ENCODE measurements at regions not wholly inside any gene's neighbourhood (a gene's known extent, or its start where the extent isn't known, plus 50 kb on each side); places are given as distances from the start of the nearest gene placed in this dataset.

- peaks cover 5% of the 10 kb centered on the region; the same call in 1 of the 2 replicates for H3K79me2 ChIP-seq (ENCODE audit: control insufficient read depth, insufficient read depth, low read length)
- H3K9ac ChIP-seq (ENCODE audit: control insufficient read depth, insufficient read depth, low read length): 0 out of 2 replicates have a peak overlapping the region, but pooled peaks have one; percentile 30
- intact Hi-C loops (cut with micrococcal nuclease; ENCODE audit: unreplicated experiment): loop anchor here (2.0 to 10.0 kb wide), 3 partner anchors 84 to 248 kb away; no protein-coding TSS in a partner anchor
- H2AFZ ChIP-seq (ENCODE audit: control insufficient read depth, low read depth, low read length): no peak overlapping the region; the same call in 1 of the 2 replicates
- 50% methylated on average over 2 of the region's 2 CpGs for WGBS (ENCODE audit: insufficient coverage, insufficient replicate concordance, low lambda C conversion rate, missing lambda C conversion rate)
- in situ Hi-C loops (cut with MboI): loop anchor here (5.0 kb wide), 2 partner anchors 80 to 155 kb away; no protein-coding TSS in a partner anchor
- no TSS peak for BruUV-seq (replicated peaks)
- H3K4me2 ChIP-seq (ENCODE audit: control insufficient read depth, insufficient read depth): 0 out of 2 replicates have a peak overlapping the region, but pooled peaks have one; percentile 23
- H3K9me3 ChIP-seq (replicated peaks; ENCODE audit: control insufficient read depth, insufficient read depth, low read length): no peaks in the 10 kb centered on the region
- SMC1A ChIA-PET (ENCODE audit: uncharacterized antibody, unreplicated experiment): interaction anchor here (0.6 to 31.5 kb wide), 28 partner anchors 8 to 194 kb away, joined by 3 to 912 read pairs (median 6); no protein-coding TSS in a partner anchor
- H3K36me3 ChIP-seq (ENCODE audit: control insufficient read depth in 2 of 2, insufficient read depth in 2 of 2, low read length in 1 of 2): no peaks in the 10 kb centered on the region
- no peaks in the 10 kb centered on the region for H3K27me3 ChIP-seq (replicated peaks in 1 of 2; ENCODE audit: control insufficient read depth in 2 of 2, insufficient read depth in 2 of 2, low read length in 1 of 2)
- no peak for TF ChIP-seq IKZF2 (IDR thresholded peaks at IDR 0.05)
- TF ChIP-seq LARP7 (IDR thresholded peaks at IDR 0.05): no peak
- TF ChIP-seq CBFB (IDR thresholded peaks at IDR 0.05; ENCODE audit: low read depth): no peak
- TF ChIP-seq ZNF24 (IDR thresholded peaks at IDR 0.05): no peak
- TF ChIP-seq IKZF1 (conservative IDR thresholded peaks at IDR 0.05): no peak
- TF ChIP-seq ESRRA (IDR thresholded peaks at IDR 0.05; ENCODE audit: low read length): no peak
- no peak for TF ChIP-seq DPF2 (IDR thresholded peaks at IDR 0.05)
- no peak for TF ChIP-seq SP1 (IDR thresholded peaks at IDR 0.05; ENCODE audit: low read depth, low read length)
- no peak for TF ChIP-seq CEBPB (IDR thresholded peaks at IDR 0.05; ENCODE audit: borderline replicate concordance in 1 of 2, low read depth in 2 of 2, low read length in 2 of 2)
- TF ChIP-seq MEF2B (IDR thresholded peaks at IDR 0.05; ENCODE audit: partially characterized antibody, poor library complexity, severe bottlenecking): no peak
- no peak for TF ChIP-seq HDAC2 (IDR thresholded peaks at IDR 0.05)
- no peak for TF ChIP-seq POLR2AphosphoS5 (IDR thresholded peaks at IDR 0.05; ENCODE audit: low read length)
- TF ChIP-seq EP300 (IDR thresholded peaks at IDR 0.05; ENCODE audit: borderline replicate concordance in 1 of 2, control insufficient read depth in 1 of 2, low read depth in 2 of 2, low read length in 2 of 2): no peak
- TF ChIP-seq YBX1 (IDR thresholded peaks at IDR 0.05): no peak
- TF ChIP-seq, protein P1, sequence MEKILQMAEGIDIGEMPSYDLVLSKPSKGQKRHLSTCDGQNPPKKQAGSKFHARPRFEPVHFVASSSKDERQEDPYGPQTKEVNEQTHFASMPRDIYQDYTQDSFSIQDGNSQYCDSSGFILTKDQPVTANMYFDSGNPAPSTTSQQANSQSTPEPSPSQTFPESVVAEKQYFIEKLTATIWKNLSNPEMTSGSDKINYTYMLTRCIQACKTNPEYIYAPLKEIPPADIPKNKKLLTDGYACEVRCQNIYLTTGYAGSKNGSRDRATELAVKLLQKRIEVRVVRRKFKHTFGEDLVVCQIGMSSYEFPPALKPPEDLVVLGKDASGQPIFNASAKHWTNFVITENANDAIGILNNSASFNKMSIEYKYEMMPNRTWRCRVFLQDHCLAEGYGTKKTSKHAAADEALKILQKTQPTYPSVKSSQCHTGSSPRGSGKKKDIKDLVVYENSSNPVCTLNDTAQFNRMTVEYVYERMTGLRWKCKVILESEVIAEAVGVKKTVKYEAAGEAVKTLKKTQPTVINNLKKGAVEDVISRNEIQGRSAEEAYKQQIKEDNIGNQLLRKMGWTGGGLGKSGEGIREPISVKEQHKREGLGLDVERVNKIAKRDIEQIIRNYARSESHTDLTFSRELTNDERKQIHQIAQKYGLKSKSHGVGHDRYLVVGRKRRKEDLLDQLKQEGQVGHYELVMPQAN (conservative IDR thresholded peaks at IDR 0.05): no peak
- no peak for TF ChIP-seq RUNX3 (IDR thresholded peaks at IDR 0.05; ENCODE audit: low read length)
- no peak for TF ChIP-seq WRNIP1 (IDR thresholded peaks at IDR 0.05; ENCODE audit: borderline replicate concordance, low read depth, low read length)
- no peak for TF ChIP-seq SIN3A (IDR thresholded peaks at IDR 0.05; ENCODE audit: low read depth, low read length)
- ATAC-seq: no peak
- CTCF ChIA-PET: interaction anchor here (0.7 to 14.5 kb wide), 33 partner anchors 12 to 251 kb away, joined by 3 to 411 read pairs (median 11); no protein-coding TSS in a partner anchor
- H3K4me3 ChIP-seq: no peak overlapping the region
- peaks cover 45% of the 10 kb centered on the region for H3K4me1 ChIP-seq (ENCODE audit: control insufficient read depth, insufficient read depth, low read length)
- POLR2A ChIA-PET: interaction anchor here (0.6 to 33.2 kb wide), 8 partner anchors 10 to 153 kb away, joined by 3 to 875 read pairs (median 7); no protein-coding TSS in a partner anchor
- RAD21 ChIA-PET (ENCODE audit: unreplicated experiment): interaction anchor here (0.6 to 20.7 kb wide), 37 partner anchors 8 to 247 kb away, joined by 3 to 272 read pairs (median 4); no protein-coding TSS in a partner anchor
- no peaks in the 10 kb centered on the region for H4K20me1 ChIP-seq (ENCODE audit: control insufficient read depth, insufficient read depth)
- DNase-seq (ENCODE audit: low read depth, low spot score): no peak
- peak overlapping the region; percentile 24; the same call in 1 of the 2 replicates for H3K27ac ChIP-seq (ENCODE audit: control insufficient read depth, insufficient read depth)
- FAIRE-seq: no peak
Observed at GRCh38 chr14:22472466-22472865, 116.6 kb downstream of the DAD1 start.
